ENCODE measurements at regions not wholly inside any gene's neighbourhood (a gene's known extent, or its start where the extent isn't known, plus 50 kb on each side); places are given as distances from the start of the nearest gene placed in this dataset.

GRCh38 chr5:123819833-123820232 lies 307.9 kb downstream of the CSNK1G3 start:
- no peak for TF ChIP-seq CTCF (IDR thresholded peaks at IDR 0.05; ENCODE audit: control extremely low read depth, extremely low read depth, low read depth, missing control alignments)
- ChIA-PET CTCF (no interaction called here), POLR2A (no interaction called here)
- DNase-seq (ENCODE audit: extremely low spot score), result no peak

DNA sequence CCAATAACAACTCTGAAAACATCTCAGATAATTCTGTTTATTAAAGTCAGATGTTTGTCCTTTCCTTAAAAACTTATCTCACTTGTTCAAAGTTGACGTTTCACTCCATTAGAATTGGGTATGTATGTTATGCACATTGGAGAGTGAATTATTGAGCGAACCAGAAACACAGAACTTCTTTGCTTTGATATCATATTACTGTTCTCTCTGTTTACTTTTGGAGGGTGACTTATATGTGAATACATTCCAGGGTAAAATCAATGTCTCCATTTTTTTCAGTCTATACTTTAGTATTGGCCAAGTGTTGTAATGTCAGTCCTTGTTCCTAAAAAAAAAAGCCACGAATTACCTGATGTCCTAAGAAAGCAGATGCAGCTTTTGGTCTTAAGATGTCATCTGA lies 307.4 kb downstream of the CSNK1G3 start:
- TF ChIP-seq CTCF (IDR thresholded peaks at IDR 0.05; ENCODE audit: control extremely low read depth, extremely low read depth, low read depth, missing control alignments), result no peak
- POLR2A ChIA-PET, result no interaction called here
- DNase-seq (ENCODE audit: extremely low spot score), result no peak
- CTCF ChIA-PET, result no interaction called here

- DNase-seq (ENCODE audit: extremely low spot score), result no peak
- CTCF ChIA-PET, result no interaction called here
- TF ChIP-seq CTCF (IDR thresholded peaks at IDR 0.05; ENCODE audit: control extremely low read depth, extremely low read depth, low read depth, missing control alignments), result no peak
- POLR2A ChIA-PET, result no interaction called here
Observed at GRCh38 chr5:123817267-123817666, 305.3 kb downstream of the CSNK1G3 start.

DNA sequence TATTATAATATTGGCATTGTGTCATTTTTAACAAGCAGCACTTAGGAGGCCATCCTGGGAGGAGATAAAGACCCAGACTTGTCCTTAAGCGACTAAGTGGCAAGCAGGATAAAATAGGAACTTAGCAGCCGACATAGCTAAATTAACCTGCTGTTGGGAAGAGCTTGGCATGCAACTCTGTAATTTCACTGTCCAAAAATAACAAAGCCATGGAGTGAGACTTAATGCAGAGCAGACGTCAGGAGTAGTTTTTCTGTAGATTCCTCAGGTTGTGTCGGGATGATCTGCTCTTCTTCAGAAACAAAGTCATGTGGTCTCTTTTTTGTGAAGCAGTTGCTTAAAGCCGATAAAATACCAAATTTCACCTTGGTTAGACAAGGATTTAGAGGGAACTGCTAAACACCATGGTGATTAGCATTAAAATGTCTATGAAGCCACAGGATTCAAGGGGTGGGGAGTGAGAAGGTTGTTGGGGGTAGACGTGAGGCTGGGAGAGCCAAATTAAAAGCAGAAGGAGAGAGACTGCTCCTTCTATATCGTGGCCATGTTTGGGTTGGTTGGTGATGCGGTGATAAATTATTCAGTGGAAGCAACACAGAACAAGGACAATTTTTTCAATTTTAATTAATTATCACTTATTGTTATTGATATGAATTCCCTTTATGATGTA lies 303.0 kb downstream of the CSNK1G3 start:
- POLR2A ChIA-PET, result no interaction called here
- CTCF ChIA-PET, result interaction anchor here (1.1 kb wide), 1 partner anchor 16 kb away, joined by 4 read pairs; no protein-coding TSS in a partner anchor
- DNase-seq (ENCODE audit: extremely low spot score), result no peak
- TF ChIP-seq CTCF (IDR thresholded peaks at IDR 0.05; ENCODE audit: control extremely low read depth, extremely low read depth, low read depth, missing control alignments), result no peak

- DNase-seq (ENCODE audit: extremely low spot score), result no peak
- CTCF ChIA-PET, result interaction anchor here (1.1 kb wide), 1 partner anchor 17 kb away, joined by 4 read pairs; no protein-coding TSS in a partner anchor
- POLR2A ChIA-PET, result no interaction called here
- TF ChIP-seq CTCF (IDR thresholded peaks at IDR 0.05; ENCODE audit: control extremely low read depth, extremely low read depth, low read depth, missing control alignments), result no peak
Observed at GRCh38 chr5:123813937-123814624, 302.1 kb downstream of the CSNK1G3 start.

- DNase-seq (ENCODE audit: extremely low spot score), result no peak
- CTCF ChIA-PET, result no interaction called here
- no peak for TF ChIP-seq CTCF (IDR thresholded peaks at IDR 0.05; ENCODE audit: control extremely low read depth, extremely low read depth, low read depth, missing control alignments)
- POLR2A ChIA-PET, result no interaction called here
Observed at GRCh38 chr5:123813264-123813663, 301.3 kb downstream of the CSNK1G3 start.
